ENCODE measurements at regions not wholly inside any gene's neighbourhood (a gene's known extent, or its start where the extent isn't known, plus 50 kb on each side); places are given as distances from the start of the nearest gene placed in this dataset.

- TF ChIP-seq CTCF (conservative IDR thresholded peaks at IDR 0.05) (no peak), EZH2 (IDR thresholded peaks at IDR 0.05; ENCODE audit: low read depth) (no peak)
Measured at GRCh38 chr20:54794874-54795273, 319.5 kb downstream of the DOK5 start.

All from PC-9 (cell line).